AG04450 (cell line): ENCODE measurements at regions not wholly inside any gene's neighbourhood (a gene's known extent, or its start where the extent isn't known, plus 50 kb on each side); places are given as distances from the start of the nearest gene placed in this dataset.
"Not testable (repeated sequence)": the region's sequence is repeated elsewhere in the genome, so short reads cannot be mapped to it uniquely, and the experiment has no call there.

Experiments used
- CTCF ChIA-PET: fragments of 300-600, 350-600 bp; formaldehyde crosslinking; extraction: SDS; loops from one replicate; lab custom pipeline; 2022; ENCODE audit warnings: antibody characterized with exemption, inconsistent platforms; lab: Charles Lee
- POLR2A ChIA-PET: fragments of 350-600 bp; formaldehyde crosslinking; extraction: SDS; loops from one replicate; lab custom pipeline; 2021; ENCODE audit warnings: antibody characterized with exemption, inconsistent platforms; lab: Yijun Ruan, JAX
- DNase-seq: peaks from one replicate; pipeline ENCODE4 v3.0.0-alpha.2; 2011; ENCODE audit warnings: low read depth, low spot score
- H3K27ac ChIP-seq: one replicate; pipeline ENCODE4 v1.5.1; 2012; ENCODE audit warnings: low read depth, low read length, control low read depth
- H3K27me3 ChIP-seq: one replicate; pipeline ENCODE4 v1.6.0; 2012; ENCODE audit warnings: low read length; ENCODE audit not compliant: control insufficient read depth, insufficient read depth
- H3K4me3 ChIP-seq: 2 replicates; pipeline ENCODE4 v1.5.1; 2011; ENCODE audit warnings: mild to moderate bottlenecking, low read depth, low read length, control low read depth
- H3K9me3 ChIP-seq: 2 replicates; pipeline ENCODE4 v1.5.1; 2012; ENCODE audit warnings: low read length; ENCODE audit not compliant: control insufficient read depth, insufficient read depth
- CTCF ChIP-seq: IDR thresholded peaks from 2 replicates; pipeline ENCODE4 v1.5.1; 2011; ENCODE audit warnings: low read depth, low read length, control low read depth, inconsistent platforms

GRCh38 chr6:19245656-19246055 lies 591.5 kb upstream of the ID4 start:
- no peak for DNase-seq
- Histone ChIP-seq H3K4me3 (no peak overlapping the region), H3K27me3 (no peaks in the 10 kb centered on the region), H3K27ac (no peak overlapping the region), H3K9me3 (no peaks in the 10 kb centered on the region)
- no peak for TF ChIP-seq CTCF
- ChIA-PET CTCF (no interaction called here), POLR2A (no interaction called here)

- POLR2A ChIA-PET, H3K27ac ChIP-seq, CTCF ChIA-PET, H3K27me3 ChIP-seq, H3K4me3 ChIP-seq, DNase-seq, H3K9me3 ChIP-seq: not testable (repeated sequence)
These were observed 590.0 kb upstream of the ID4 start for GRCh38 chr6:19247181-19247580.

GRCh38 chr6:19256123-19256522 lies 581.0 kb upstream of the ID4 start:
- H3K4me3 ChIP-seq, POLR2A ChIA-PET, H3K27ac ChIP-seq, H3K9me3 ChIP-seq, DNase-seq, H3K27me3 ChIP-seq, CTCF ChIA-PET: not testable (repeated sequence)

- no peak for TF ChIP-seq CTCF
- POLR2A ChIA-PET: no interaction called here
- H3K4me3 ChIP-seq: no peak overlapping the region
- no peak overlapping the region for H3K27ac ChIP-seq
- CTCF ChIA-PET: no interaction called here
- H3K9me3 ChIP-seq: no peaks in the 10 kb centered on the region
- DNase-seq: no peak
- H3K27me3 ChIP-seq: no peaks in the 10 kb centered on the region
These were observed 575.5 kb upstream of the ID4 start for GRCh38 chr6:19261642-19262041.

GRCh38 chr6:19268117-19268516 lies 569.1 kb upstream of the ID4 start:
- H3K4me3 ChIP-seq: no peak overlapping the region
- H3K27ac ChIP-seq: no peak overlapping the region
- TF ChIP-seq CTCF: no peak
- POLR2A ChIA-PET: no interaction called here
- CTCF ChIA-PET: no interaction called here
- H3K9me3 ChIP-seq: peaks cover 13% of the 10 kb centered on the region
- no peaks in the 10 kb centered on the region for H3K27me3 ChIP-seq
- no peak for DNase-seq

- CTCF ChIA-PET: no interaction called here
- no peaks in the 10 kb centered on the region for H3K27me3 ChIP-seq
- TF ChIP-seq CTCF: no peak
- peaks cover 13% of the 10 kb centered on the region for H3K9me3 ChIP-seq
- no peak for DNase-seq
- no peak overlapping the region for H3K4me3 ChIP-seq
- H3K27ac ChIP-seq: no peak overlapping the region
- POLR2A ChIA-PET: interaction anchor here (0.6 kb wide), 1 partner anchor 42 kb away, joined by 3 read pairs; no protein-coding TSS in a partner anchor
These were observed 568.5 kb upstream of the ID4 start for GRCh38 chr6:19268718-19269117.
